ENCODE measurements at regions not wholly inside any gene's neighbourhood (a gene's known extent, or its start where the extent isn't known, plus 50 kb on each side); places are given as distances from the start of the nearest gene placed in this dataset.
"Not testable (repeated sequence)": the region's sequence is repeated elsewhere in the genome, so short reads cannot be mapped to it uniquely, and the experiment has no call there.

DNA sequence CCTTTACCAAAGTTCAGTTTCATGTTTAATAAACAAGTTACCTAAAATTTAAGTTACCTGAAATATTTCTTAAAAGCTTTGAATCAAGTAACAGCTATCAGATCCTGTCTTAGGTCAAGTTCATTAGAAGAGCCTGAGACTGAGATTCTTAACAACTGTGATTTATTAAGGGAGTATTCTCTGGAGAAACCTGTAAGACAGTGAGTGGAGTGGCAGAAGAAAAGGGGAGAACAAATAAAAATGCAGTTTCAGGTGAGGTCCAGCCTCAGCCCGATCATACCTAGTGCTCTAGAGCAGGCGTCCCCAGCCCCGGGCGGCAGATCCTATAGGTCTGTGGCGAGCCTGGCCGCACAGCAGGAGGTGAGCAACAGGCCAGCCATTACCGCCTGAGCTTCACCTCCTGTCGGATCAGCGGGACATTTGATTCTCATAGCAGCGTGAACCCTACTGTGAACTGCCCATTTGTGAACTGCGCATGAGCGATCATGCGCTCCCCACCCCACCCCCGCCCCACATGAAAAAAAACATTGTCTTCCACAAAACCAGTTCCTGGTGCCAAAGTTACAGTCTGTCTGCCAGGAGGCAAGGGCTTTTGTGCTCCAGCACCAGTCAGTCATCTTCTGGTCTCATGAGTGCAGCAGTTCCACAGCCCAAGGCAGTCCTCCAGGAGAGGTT is 59.2 kb upstream of the ADGRB3 start:
- H3K36me3 Mint-ChIP-seq, result no peaks in the 10 kb centered on the region
- no peak overlapping the region for H3K27ac Mint-ChIP-seq
- peaks cover 0 to 7% (median 0%) of the 10 kb centered on the region in 3 donors for H3K9me3 Mint-ChIP-seq
- no peaks in the 10 kb centered on the region for H3K4me1 Mint-ChIP-seq
- no peaks in the 10 kb centered on the region for H3K27me3 Mint-ChIP-seq
- no peak overlapping the region for H3K4me3 Mint-ChIP-seq

DNA sequence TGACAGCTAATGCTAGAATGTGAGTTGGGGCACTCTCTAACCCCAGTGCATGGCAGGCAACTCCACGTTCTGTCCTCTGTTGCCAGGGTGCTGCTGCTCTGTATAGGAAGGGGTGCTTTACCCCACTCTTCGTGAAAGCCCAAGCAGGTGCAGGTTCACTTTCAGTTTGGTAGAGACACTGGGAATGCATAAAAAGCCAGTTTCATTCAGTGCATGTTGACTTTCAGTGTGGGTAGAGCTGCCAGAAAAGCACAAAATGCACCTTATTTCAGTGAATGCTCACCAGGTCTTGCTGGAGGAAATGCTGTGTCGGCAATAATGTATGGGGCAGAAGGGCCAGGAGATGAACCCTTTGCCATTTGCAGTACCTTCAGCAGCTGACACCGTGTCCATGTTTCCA is 62.1 kb upstream of the ADGRB3 start:
- H3K4me1 Mint-ChIP-seq, result no peaks in the 10 kb centered on the region
- H3K9me3 Mint-ChIP-seq, result peaks cover 2 to 15% (median 7%) of the 10 kb centered on the region in 3 donors
- no peaks in the 10 kb centered on the region for H3K36me3 Mint-ChIP-seq
- no peaks in the 10 kb centered on the region for H3K27me3 Mint-ChIP-seq
- no peak overlapping the region for H3K27ac Mint-ChIP-seq
- no peak overlapping the region for H3K4me3 Mint-ChIP-seq

DNA sequence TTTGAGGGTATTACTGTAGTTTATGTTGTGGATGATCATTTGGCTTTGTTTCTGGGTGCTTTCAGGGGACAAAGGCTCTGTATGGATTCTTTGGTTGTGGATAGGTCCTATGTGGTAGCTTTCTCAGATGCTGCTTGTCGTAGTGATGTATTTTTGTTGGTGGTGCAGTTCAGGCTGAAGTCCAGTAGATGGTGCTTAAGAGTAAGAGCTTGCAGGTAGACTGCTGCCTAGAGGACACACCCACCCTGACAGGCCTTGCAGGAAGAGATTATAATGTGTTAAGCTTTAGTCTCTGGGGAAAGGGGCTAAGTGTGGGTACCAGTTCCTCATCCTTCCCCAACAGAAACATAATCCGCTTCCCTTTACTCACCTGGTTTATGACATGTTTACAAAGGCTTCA is 62.6 kb upstream of the ADGRB3 start:
- no peak overlapping the region for H3K27ac Mint-ChIP-seq
- H3K4me1 Mint-ChIP-seq, result no peaks in the 10 kb centered on the region
- no peaks in the 10 kb centered on the region for H3K36me3 Mint-ChIP-seq
- no peaks in the 10 kb centered on the region for H3K27me3 Mint-ChIP-seq
- H3K9me3 Mint-ChIP-seq, result peaks cover 2 to 18% (median 9%) of the 10 kb centered on the region in 3 donors
- no peak overlapping the region for H3K4me3 Mint-ChIP-seq

DNA sequence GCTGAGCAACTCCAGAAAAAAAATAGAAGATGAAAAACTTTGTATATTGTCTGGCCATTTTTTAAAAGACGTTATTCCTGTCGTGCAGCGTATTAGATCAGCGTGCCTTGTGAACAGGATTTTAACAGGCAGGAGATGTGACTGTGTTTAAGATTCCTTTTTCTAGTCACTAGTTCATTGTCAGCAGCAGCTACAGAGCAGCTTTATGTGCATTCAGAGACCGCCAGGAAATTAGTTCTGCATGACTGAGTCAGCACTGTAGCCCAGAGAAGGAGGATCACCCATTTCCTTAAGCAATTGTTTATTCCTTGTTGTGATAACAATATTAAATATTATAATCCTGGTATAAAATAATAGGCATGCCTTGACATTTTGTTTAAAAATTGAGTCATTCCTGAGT is 75.4 kb upstream of the ADGRB3 start:
- H3K9me3 Mint-ChIP-seq, result peaks cover 0 to 6% (median 0%) of the 10 kb centered on the region in 3 donors

DNA sequence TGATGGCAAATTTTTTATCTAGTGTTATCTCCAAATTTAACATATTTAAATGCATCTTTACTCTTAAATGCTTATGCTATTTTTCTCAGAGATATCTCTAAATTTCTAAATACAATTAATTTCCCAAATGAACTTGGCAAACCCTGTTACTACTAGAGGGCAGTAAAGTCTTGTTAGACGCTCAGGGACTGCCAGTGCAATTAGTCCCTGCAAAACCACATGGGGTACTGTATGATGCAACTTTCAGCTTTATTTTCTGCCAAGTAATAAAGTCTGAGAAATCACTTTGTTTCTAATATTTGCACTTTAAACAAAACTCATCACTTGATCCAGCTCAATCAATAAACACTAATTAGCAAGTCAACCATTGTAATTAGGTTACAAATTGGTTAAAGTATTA is 76.0 kb upstream of the ADGRB3 start:
- Mint-ChIP-seq H3K27ac (no peak overlapping the region), H3K4me3 (no peak overlapping the region), H3K4me1 (no peaks in the 10 kb centered on the region), H3K9me3 (peaks cover 0 to 6% (median 0%) of the 10 kb centered on the region in 3 donors), H3K27me3 (no peaks in the 10 kb centered on the region), H3K36me3 (no peaks in the 10 kb centered on the region)

More for the DNA sequence above, 75.4 kb upstream of the ADGRB3 start:
- no peak overlapping the region for H3K27ac Mint-ChIP-seq
- no peaks in the 10 kb centered on the region for H3K36me3 Mint-ChIP-seq
- no peaks in the 10 kb centered on the region for H3K4me1 Mint-ChIP-seq
- no peak overlapping the region for H3K4me3 Mint-ChIP-seq
- no peaks in the 10 kb centered on the region for H3K27me3 Mint-ChIP-seq

DNA sequence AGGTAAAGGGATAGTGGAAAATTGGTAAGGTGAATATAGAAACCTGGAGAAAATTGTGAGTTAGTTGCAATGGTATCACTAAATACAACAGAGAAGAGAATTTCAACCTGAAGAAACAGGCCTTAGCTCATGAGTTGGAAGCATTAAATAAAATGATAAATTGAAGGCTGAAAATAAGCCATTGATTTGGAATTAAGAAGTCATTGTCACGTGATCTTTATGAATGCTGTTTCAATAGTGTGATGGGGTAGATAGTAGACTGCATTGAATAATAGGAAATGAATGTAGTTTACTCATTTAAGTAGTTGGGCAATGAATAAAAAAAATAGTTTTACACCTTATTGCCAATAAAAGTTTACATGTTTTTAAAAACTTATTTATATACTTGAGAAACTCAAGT is 88.5 kb upstream of the ADGRB3 start:
- H3K9me3 Mint-ChIP-seq, result peaks cover 0 to 4% (median 2%) of the 10 kb centered on the region in 3 donors

DNA sequence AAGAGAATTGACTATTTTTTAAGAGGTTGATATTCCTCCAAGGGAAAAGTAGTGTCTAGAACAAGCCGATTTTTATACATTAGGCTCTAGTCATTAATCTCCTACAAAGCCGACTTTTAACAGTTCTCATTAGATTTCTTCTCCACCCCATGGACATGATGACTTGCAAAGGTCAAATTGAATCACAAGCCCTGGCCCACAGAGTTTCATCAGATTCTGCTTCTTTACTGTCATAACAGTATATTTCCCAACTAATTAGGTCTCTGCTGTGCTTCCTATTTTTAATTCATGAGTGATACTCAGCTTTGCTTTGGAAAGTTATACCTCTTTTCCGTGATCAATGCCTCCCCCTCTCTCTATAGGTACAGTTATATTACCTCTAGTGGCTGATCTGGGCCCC is 90.6 kb upstream of the ADGRB3 start:
- H3K27ac Mint-ChIP-seq, result no peak overlapping the region
- H3K4me1 Mint-ChIP-seq, result no peaks in the 10 kb centered on the region
- H3K9me3 Mint-ChIP-seq, result peaks cover 0 to 4% (median 1%) of the 10 kb centered on the region in 3 donors
- H3K27me3 Mint-ChIP-seq, result no peaks in the 10 kb centered on the region
- no peak overlapping the region for H3K4me3 Mint-ChIP-seq
- H3K36me3 Mint-ChIP-seq, result no peaks in the 10 kb centered on the region

More for the DNA sequence above, 88.5 kb upstream of the ADGRB3 start:
- no peak overlapping the region for H3K4me3 Mint-ChIP-seq
- H3K36me3 Mint-ChIP-seq, result no peaks in the 10 kb centered on the region
- H3K4me1 Mint-ChIP-seq, result no peaks in the 10 kb centered on the region
- no peaks in the 10 kb centered on the region for H3K27me3 Mint-ChIP-seq
- H3K27ac Mint-ChIP-seq, result no peak overlapping the region

DNA sequence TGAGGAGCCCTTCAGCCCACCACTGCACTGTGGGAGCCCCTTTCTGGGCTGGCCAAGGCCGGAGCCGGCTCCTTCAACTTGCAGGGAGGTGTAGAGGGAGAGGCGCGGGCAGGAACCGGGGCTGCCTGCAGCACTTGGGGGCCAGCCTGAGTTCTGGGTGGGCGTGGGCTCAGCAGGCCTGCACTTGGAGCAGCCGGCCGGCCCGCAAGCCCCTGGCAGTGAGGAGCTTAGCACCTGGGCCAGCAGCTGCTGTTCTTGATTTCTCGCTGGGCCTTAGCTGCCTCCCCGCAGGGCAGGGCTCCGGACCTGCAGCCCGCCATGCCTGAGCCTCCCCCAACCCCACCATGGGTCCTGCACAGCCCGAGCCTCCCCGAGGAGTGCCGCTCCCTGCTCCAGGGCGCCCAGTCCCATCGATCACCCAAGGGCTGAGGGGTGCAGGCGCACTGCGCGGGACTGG is 101.7 kb upstream of the ADGRB3 start:
- no peak overlapping the region for H3K27ac Mint-ChIP-seq
- no peaks in the 10 kb centered on the region for H3K36me3 Mint-ChIP-seq
- no peak overlapping the region for H3K4me3 Mint-ChIP-seq

DNA sequence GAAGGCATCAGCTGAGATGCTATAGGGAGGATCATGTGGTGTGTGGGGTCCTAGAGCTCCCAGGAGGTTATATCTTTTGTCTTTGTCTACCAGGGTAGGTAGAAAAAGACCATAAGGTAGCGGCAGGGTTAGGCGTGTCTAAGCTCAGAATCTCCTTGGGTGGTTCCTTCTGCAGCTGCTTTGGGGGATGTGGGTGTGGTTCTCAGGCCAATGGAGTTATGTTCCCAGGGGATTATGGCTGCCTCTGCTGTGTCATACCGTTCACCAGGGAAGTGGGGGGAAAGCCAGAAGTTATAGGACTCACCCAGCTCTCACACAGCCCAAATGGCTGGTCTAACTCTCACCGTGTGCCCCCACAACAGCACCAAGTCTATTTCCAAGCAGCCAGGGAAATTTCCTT is 107.4 kb upstream of the ADGRB3 start:
- no peak overlapping the region for H3K27ac Mint-ChIP-seq
- H3K27me3 Mint-ChIP-seq, result no peaks in the 10 kb centered on the region
- no peak overlapping the region for H3K4me3 Mint-ChIP-seq
- peaks cover 0 to 10% (median 6%) of the 10 kb centered on the region in 3 donors for H3K9me3 Mint-ChIP-seq
- peaks cover 0 to under 1% (median 0%) of the 10 kb centered on the region in 3 donors for H3K4me1 Mint-ChIP-seq
- no peaks in the 10 kb centered on the region for H3K36me3 Mint-ChIP-seq

More for the DNA sequence above, 101.7 kb upstream of the ADGRB3 start:
- peaks cover 0 to 3% (median 0%) of the 10 kb centered on the region in 3 donors for H3K9me3 Mint-ChIP-seq
- H3K4me1 Mint-ChIP-seq, result peaks cover 0 to 2% (median 0%) of the 10 kb centered on the region in 3 donors
- no peaks in the 10 kb centered on the region for H3K27me3 Mint-ChIP-seq

DNA sequence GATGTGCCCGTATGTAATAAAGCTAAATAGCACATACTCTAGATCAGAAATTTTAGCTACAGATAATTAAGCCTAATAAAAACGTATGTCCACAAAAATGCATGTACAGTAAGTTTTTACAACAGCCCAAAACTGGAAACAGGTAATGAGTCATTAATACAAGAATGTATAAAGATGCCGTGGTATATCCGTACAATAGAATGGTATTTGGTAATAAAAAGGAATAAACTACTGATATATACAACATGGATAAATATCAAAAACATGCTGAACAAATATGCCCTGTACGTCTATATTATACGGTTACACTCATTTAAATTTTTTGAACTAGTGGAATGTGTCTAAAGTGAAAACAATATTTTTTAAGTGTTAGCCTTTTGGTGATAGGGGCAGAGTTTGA is 128.2 kb upstream of the ADGRB3 start:
- Mint-ChIP-seq H3K27me3 (no peaks in the 10 kb centered on the region), H3K9me3 (peaks cover 2 to 6% (median 2%) of the 10 kb centered on the region in 3 donors), H3K4me1 (no peaks in the 10 kb centered on the region), H3K36me3 (no peaks in the 10 kb centered on the region), H3K27ac (no peak overlapping the region), H3K4me3 (no peak overlapping the region)

DNA sequence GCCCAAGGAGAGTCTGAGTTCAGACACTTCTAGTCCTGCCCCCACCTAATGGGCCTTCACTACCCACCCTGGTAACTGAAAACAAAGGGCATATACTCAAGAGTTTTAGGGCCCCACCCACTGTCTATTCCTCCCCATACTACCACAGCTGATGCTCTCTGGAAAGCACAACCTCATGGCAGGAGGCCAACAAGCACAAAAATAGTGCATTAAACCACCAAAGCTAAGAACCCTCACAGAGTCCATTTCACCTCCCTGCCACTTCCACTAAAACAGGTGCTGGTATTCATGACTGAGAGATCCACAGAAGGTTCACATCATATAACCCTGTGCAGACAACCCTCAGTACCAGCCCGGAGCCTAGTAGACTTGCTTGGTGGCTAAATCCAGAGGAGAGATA is 132.1 kb upstream of the ADGRB3 start:
- no peaks in the 10 kb centered on the region for H3K27me3 Mint-ChIP-seq
- no peaks in the 10 kb centered on the region for H3K4me1 Mint-ChIP-seq
- H3K36me3 Mint-ChIP-seq, result no peaks in the 10 kb centered on the region
- no peak overlapping the region for H3K27ac Mint-ChIP-seq
- H3K4me3 Mint-ChIP-seq, result no peak overlapping the region
- H3K9me3 Mint-ChIP-seq, result peaks cover 1 to 6% (median 2%) of the 10 kb centered on the region in 3 donors

DNA sequence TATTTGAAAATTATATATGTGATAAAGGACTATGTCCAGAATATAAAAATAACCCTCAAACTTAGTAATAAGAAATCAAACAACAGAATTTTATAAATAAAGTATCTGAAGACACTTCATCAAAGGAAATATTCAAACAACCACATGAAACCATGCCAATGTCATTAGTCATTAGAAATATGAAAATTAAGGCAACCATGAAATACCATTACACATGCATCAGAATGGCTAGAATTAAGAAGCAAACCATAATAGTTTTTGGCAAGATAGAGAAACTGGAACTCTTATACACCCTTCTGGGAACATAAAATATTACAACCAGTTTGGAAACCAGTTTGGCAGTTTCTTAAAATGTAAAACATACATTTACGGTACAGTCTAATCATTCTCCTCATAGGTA is 137.2 kb upstream of the ADGRB3 start:
- Mint-ChIP-seq H3K27me3 (no peaks in the 10 kb centered on the region), H3K9me3 (peaks cover 1 to 3% (median 3%) of the 10 kb centered on the region in 3 donors), H3K36me3 (no peaks in the 10 kb centered on the region), H3K4me3 (no peak overlapping the region), H3K27ac (no peak overlapping the region), H3K4me1 (no peaks in the 10 kb centered on the region)

DNA sequence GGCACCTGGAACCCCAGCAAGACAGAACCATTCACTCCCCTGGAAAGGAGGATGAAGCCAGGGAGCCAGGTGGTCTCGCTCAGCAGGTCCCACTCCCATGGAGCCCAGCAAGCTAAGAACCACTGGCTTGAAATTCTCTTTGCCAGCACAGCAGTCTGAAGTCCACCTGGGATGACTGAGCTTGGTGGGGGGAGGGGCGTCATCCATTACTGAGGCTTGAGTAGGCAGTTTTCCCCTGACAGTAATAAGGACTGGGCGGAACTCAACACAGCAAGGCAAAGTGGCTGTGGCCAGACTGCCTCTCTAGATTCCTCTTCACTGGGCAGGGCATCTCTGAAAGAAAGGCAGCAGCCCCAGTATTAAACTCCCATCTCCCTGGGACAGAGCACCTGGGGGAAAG is 140.2 kb upstream of the ADGRB3 start:
- not testable (repeated sequence) for H3K36me3 Mint-ChIP-seq, H3K4me1 Mint-ChIP-seq, H3K27me3 Mint-ChIP-seq, H3K4me3 Mint-ChIP-seq, H3K9me3 Mint-ChIP-seq, H3K27ac Mint-ChIP-seq

DNA sequence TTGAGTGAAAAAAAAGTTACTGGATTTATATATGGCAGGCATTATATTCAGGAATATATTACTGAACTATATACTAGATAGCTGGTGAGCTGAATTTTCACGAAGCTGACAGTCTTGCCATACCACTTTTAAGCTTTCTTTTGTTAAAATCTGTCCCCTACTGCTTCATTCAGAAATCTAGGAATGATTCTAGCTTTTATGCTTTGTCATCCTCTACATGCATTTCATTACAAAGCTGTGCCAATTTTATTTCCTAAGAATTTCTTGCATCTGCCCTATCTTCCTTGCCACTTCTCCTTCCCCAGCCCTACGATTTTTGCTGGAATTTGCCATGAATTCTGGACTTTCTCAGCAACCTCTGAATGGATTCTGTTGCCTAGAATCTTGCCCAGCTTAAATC is 158.5 kb upstream of the ADGRB3 start:
- Mint-ChIP-seq H3K4me1 (no peaks in the 10 kb centered on the region), H3K9me3 (peaks cover 4 to 9% (median 4%) of the 10 kb centered on the region in 3 donors), H3K36me3 (no peaks in the 10 kb centered on the region), H3K4me3 (no peak overlapping the region), H3K27ac (no peak overlapping the region), H3K27me3 (no peaks in the 10 kb centered on the region)

DNA sequence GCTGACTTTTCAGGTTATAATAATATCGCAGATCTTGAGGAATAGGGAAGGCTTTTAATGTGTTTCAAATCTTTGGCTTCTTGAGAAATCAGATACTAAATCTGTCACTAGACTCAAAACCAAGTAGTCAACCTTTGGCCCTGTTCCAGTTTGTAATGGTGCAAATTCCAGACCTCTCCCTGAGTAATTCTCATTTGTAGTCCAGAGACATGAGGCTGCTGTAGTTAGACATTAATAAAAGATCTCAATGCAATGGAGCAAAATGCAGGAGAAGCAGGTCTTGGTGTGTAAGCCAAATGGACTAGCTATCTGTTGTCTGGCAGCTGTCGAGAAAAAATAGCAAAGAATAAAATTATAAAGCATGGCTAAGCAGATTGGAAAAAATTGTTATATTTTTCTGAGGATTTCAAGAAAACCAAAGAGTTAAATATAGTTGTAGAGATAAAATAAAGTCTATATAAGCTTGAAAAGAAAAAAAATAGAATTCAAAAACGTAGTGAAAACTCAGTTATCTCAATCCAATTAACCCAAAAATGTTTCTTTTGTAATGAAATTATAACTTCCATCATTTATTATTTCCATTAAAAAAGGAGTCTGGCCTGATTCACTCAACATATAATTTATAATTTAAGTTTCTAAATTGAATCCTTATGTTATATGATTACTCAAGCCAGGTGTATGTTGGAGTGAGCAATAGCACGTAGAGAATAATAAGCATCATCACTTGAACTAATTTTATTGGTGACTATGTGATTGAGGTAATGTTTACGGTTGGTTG is 161.5 kb upstream of the ADGRB3 start:
- no peak overlapping the region for H3K27ac Mint-ChIP-seq
- peaks cover 0 to 4% (median 4%) of the 10 kb centered on the region in 3 donors for H3K9me3 Mint-ChIP-seq
- H3K4me3 Mint-ChIP-seq, result no peak overlapping the region
- no peaks in the 10 kb centered on the region for H3K36me3 Mint-ChIP-seq
- no peaks in the 10 kb centered on the region for H3K4me1 Mint-ChIP-seq
- no peaks in the 10 kb centered on the region for H3K27me3 Mint-ChIP-seq
